ENCODE measurements at regions not wholly inside any gene's neighbourhood (a gene's known extent, or its start where the extent isn't known, plus 50 kb on each side); places are given as distances from the start of the nearest gene placed in this dataset.

- ChIA-PET POLR2A (no interaction called here), CTCF (no interaction called here)
- no peak overlapping the region for H3K4me3 Mint-ChIP-seq (ENCODE audit: unreplicated experiment)
- no TSS peak for BruUV-seq (replicated peaks)
- no peak for TF ChIP-seq CTCF (IDR thresholded peaks at IDR 0.05; ENCODE audit: unreplicated experiment)
- H3K36me3 Mint-ChIP-seq (ENCODE audit: insufficient read depth, unreplicated experiment), result no peaks in the 10 kb centered on the region
- H3K4me1 Mint-ChIP-seq (ENCODE audit: insufficient read depth, unreplicated experiment), result no peaks in the 10 kb centered on the region
- DNase-seq (ENCODE audit: unreplicated experiment), result no peak
- H3K27me3 Mint-ChIP-seq (ENCODE audit: insufficient read depth, unreplicated experiment), result no peaks in the 10 kb centered on the region
- intact Hi-C loops (cut with micrococcal nuclease), result no loop called here
- H3K9me3 Mint-ChIP-seq (ENCODE audit: unreplicated experiment), result peaks cover 36% of the 10 kb centered on the region
- no peak overlapping the region for H3K27ac Mint-ChIP-seq (ENCODE audit: low read depth, unreplicated experiment)
Measured at GRCh38 chr12:128042825-128043224, 224.1 kb upstream of the TMEM132C start.

- POLR2A ChIA-PET, result no interaction called here
- BruUV-seq (replicated peaks), result no TSS peak
Measured at GRCh38 chr12:128043317-128043716, 223.7 kb upstream of the TMEM132C start.

GRCh38 chr12:128047266-128048060 lies 219.5 kb upstream of the TMEM132C start:
- Mint-ChIP-seq H3K9me3 (ENCODE audit: unreplicated experiment) (peaks cover 49% of the 10 kb centered on the region), H3K36me3 (ENCODE audit: insufficient read depth, unreplicated experiment) (no peaks in the 10 kb centered on the region), H3K4me3 (ENCODE audit: unreplicated experiment) (no peak overlapping the region), H3K27ac (ENCODE audit: low read depth, unreplicated experiment) (no peak overlapping the region), H3K4me1 (ENCODE audit: insufficient read depth, unreplicated experiment) (no peaks in the 10 kb centered on the region), H3K27me3 (ENCODE audit: insufficient read depth, unreplicated experiment) (no peaks in the 10 kb centered on the region)
- no TSS peak for BruUV-seq (replicated peaks)
- no peak for DNase-seq (ENCODE audit: unreplicated experiment)
- ChIA-PET POLR2A (no interaction called here), CTCF (no interaction called here)
- intact Hi-C loops (cut with micrococcal nuclease), result no loop called here
- TF ChIP-seq CTCF (IDR thresholded peaks at IDR 0.05; ENCODE audit: unreplicated experiment), result no peak

More at GRCh38 chr12:128043317-128043716, 223.7 kb upstream of the TMEM132C start:
- intact Hi-C loops (cut with micrococcal nuclease), result no loop called here
- H3K36me3 Mint-ChIP-seq (ENCODE audit: insufficient read depth, unreplicated experiment), result no peaks in the 10 kb centered on the region
- peaks cover 41% of the 10 kb centered on the region for H3K9me3 Mint-ChIP-seq (ENCODE audit: unreplicated experiment)
- no peak for DNase-seq (ENCODE audit: unreplicated experiment)
- no peak overlapping the region for H3K4me3 Mint-ChIP-seq (ENCODE audit: unreplicated experiment)
- H3K27me3 Mint-ChIP-seq (ENCODE audit: insufficient read depth, unreplicated experiment), result no peaks in the 10 kb centered on the region
- CTCF ChIA-PET, result interaction anchor here (1.2 kb wide), 1 partner anchor 46 kb away, joined by 4 read pairs; no protein-coding TSS in a partner anchor
- no peak for TF ChIP-seq CTCF (IDR thresholded peaks at IDR 0.05; ENCODE audit: unreplicated experiment)
- no peaks in the 10 kb centered on the region for H3K4me1 Mint-ChIP-seq (ENCODE audit: insufficient read depth, unreplicated experiment)
- no peak overlapping the region for H3K27ac Mint-ChIP-seq (ENCODE audit: low read depth, unreplicated experiment)

GRCh38 chr12:128052331-128052730 lies 214.6 kb upstream of the TMEM132C start:
- DNase-seq (ENCODE audit: unreplicated experiment), result no peak
- no peak overlapping the region for H3K27ac Mint-ChIP-seq (ENCODE audit: low read depth, unreplicated experiment)
- no peaks in the 10 kb centered on the region for H3K4me1 Mint-ChIP-seq (ENCODE audit: insufficient read depth, unreplicated experiment)
- H3K4me3 Mint-ChIP-seq (ENCODE audit: unreplicated experiment), result no peak overlapping the region
- no peaks in the 10 kb centered on the region for H3K27me3 Mint-ChIP-seq (ENCODE audit: insufficient read depth, unreplicated experiment)
- CTCF ChIA-PET, result no interaction called here
- no peaks in the 10 kb centered on the region for H3K36me3 Mint-ChIP-seq (ENCODE audit: insufficient read depth, unreplicated experiment)
- BruUV-seq (replicated peaks), result no TSS peak
- peaks cover 28% of the 10 kb centered on the region for H3K9me3 Mint-ChIP-seq (ENCODE audit: unreplicated experiment)
- no peak for TF ChIP-seq CTCF (IDR thresholded peaks at IDR 0.05; ENCODE audit: unreplicated experiment)
- intact Hi-C loops (cut with micrococcal nuclease), result no loop called here
- POLR2A ChIA-PET, result no interaction called here
